ENCODE measurements at regions not wholly inside any gene's neighbourhood (a gene's known extent, or its start where the extent isn't known, plus 50 kb on each side); places are given as distances from the start of the nearest gene placed in this dataset.

DNA sequence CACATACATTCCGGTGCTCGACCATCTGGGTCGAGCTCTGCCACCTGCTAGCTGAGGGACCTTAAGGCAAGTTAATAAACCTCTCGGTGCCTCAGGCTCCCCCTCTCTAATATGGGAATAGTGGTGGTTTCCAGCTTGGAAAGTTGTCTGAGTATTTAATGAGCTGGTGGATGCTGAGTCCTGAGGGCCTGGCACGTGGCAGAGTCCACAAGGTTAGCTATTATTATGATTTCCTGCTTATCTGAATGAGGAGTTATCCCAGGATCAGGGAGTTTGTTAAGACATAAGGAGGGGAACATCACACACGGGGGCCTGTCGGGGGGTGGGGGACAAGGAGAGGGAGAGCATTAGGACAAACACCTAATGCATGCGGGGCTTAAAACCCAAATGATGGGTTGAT, 80.1 kb upstream of the SLC22A23 start:
- Mint-ChIP-seq H3K9me3 (no peaks in the 10 kb centered on the region), H3K27ac (no peak overlapping the region), H3K36me3 (ENCODE audit: low read depth) (no peaks in the 10 kb centered on the region), H3K4me3 (no peak overlapping the region), H3K4me1 (no peaks in the 10 kb centered on the region; the same call in 2 of the 3 replicates), H3K27me3 (ENCODE audit: insufficient read depth, low read depth, poor library complexity) (peaks cover 2% of the 10 kb centered on the region)
- no peak overlapping the region for H3K27ac ChIP-seq (ENCODE audit: low read depth)
- no peak overlapping the region for H3K4me2 ChIP-seq
- DNase-seq (ENCODE audit: low spot score) (no peak), ATAC-seq (no peak)
- H3K4me3 ChIP-seq, result no peak overlapping the region
- H3K9me2 ChIP-seq (ENCODE audit: insufficient read depth), result no peaks in the 10 kb centered on the region
- H3K27me3 ChIP-seq (ENCODE audit: insufficient read depth), result no peaks in the 10 kb centered on the region
- no peaks in the 10 kb centered on the region for H3K36me3 ChIP-seq (ENCODE audit: insufficient read depth)
- H4K20me1 ChIP-seq (replicated peaks; ENCODE audit: insufficient read depth), result no peaks in the 10 kb centered on the region
- no peak for TF ChIP-seq CREB1 (CRISPR knock-in tag; IDR thresholded peaks at IDR 0.05; ENCODE audit: low read depth)
- no peak for TF ChIP-seq ZNF331 (CRISPR knock-in tag; IDR thresholded peaks at IDR 0.05; ENCODE audit: low read depth)
- no peak for TF ChIP-seq ZNF114 (CRISPR knock-in tag; IDR thresholded peaks at IDR 0.05)
- TF ChIP-seq, protein P1, sequence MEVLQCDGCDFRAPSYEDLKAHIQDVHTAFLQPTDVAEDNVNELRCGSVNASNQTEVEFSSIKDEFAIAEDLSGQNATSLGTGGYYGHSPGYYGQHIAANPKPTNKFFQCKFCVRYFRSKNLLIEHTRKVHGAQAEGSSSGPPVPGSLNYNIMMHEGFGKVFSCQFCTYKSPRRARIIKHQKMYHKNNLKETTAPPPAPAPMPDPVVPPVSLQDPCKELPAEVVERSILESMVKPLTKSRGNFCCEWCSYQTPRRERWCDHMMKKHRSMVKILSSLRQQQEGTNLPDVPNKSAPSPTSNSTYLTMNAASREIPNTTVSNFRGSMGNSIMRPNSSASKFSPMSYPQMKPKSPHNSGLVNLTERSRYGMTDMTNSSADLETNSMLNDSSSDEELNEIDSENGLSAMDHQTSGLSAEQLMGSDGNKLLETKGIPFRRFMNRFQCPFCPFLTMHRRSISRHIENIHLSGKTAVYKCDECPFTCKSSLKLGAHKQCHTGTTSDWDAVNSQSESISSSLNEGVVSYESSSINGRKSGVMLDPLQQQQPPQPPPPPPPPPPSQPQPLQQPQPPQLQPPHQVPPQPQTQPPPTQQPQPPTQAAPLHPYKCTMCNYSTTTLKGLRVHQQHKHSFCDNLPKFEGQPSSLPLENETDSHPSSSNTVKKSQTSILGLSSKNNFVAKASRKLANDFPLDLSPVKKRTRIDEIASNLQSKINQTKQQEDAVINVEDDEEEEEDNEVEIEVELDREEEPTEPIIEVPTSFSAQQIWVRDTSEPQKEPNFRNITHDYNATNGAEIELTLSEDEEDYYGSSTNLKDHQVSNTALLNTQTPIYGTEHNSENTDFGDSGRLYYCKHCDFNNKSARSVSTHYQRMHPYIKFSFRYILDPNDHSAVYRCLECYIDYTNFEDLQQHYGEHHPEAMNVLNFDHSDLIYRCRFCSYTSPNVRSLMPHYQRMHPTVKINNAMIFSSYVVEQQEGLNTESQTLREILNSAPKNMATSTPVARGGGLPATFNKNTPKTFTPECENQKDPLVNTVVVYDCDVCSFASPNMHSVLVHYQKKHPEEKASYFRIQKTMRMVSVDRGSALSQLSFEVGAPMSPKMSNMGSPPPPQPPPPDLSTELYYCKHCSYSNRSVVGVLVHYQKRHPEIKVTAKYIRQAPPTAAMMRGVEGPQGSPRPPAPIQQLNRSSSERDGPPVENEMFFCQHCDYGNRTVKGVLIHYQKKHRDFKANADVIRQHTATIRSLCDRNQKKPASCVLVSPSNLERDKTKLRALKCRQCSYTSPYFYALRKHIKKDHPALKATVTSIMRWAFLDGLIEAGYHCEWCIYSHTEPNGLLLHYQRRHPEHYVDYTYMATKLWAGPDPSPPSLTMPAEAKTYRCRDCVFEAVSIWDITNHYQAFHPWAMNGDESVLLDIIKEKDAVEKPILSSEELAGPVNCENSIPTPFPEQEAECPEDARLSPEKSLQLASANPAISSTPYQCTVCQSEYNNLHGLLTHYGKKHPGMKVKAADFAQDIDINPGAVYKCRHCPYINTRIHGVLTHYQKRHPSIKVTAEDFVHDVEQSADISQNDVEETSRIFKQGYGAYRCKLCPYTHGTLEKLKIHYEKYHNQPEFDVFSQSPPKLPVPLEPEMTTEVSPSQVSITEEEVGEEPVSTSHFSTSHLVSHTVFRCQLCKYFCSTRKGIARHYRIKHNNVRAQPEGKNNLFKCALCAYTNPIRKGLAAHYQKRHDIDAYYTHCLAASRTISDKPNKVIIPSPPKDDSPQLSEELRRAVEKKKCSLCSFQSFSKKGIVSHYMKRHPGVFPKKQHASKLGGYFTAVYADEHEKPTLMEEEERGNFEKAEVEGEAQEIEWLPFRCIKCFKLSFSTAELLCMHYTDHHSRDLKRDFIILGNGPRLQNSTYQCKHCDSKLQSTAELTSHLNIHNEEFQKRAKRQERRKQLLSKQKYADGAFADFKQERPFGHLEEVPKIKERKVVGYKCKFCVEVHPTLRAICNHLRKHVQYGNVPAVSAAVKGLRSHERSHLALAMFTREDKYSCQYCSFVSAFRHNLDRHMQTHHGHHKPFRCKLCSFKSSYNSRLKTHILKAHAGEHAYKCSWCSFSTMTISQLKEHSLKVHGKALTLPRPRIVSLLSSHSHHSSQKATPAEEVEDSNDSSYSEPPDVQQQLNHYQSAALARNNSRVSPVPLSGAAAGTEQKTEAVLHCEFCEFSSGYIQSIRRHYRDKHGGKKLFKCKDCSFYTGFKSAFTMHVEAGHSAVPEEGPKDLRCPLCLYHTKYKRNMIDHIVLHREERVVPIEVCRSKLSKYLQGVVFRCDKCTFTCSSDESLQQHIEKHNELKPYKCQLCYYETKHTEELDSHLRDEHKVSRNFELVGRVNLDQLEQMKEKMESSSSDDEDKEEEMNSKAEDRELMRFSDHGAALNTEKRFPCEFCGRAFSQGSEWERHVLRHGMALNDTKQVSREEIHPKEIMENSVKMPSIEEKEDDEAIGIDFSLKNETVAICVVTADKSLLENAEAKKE (CRISPR knock-in tag; IDR thresholded peaks at IDR 0.05), result no peak
- TF ChIP-seq EZH2 (IDR thresholded peaks at IDR 0.05; ENCODE audit: low read depth, unreplicated experiment), result no peak
- TF ChIP-seq, protein P2, sequence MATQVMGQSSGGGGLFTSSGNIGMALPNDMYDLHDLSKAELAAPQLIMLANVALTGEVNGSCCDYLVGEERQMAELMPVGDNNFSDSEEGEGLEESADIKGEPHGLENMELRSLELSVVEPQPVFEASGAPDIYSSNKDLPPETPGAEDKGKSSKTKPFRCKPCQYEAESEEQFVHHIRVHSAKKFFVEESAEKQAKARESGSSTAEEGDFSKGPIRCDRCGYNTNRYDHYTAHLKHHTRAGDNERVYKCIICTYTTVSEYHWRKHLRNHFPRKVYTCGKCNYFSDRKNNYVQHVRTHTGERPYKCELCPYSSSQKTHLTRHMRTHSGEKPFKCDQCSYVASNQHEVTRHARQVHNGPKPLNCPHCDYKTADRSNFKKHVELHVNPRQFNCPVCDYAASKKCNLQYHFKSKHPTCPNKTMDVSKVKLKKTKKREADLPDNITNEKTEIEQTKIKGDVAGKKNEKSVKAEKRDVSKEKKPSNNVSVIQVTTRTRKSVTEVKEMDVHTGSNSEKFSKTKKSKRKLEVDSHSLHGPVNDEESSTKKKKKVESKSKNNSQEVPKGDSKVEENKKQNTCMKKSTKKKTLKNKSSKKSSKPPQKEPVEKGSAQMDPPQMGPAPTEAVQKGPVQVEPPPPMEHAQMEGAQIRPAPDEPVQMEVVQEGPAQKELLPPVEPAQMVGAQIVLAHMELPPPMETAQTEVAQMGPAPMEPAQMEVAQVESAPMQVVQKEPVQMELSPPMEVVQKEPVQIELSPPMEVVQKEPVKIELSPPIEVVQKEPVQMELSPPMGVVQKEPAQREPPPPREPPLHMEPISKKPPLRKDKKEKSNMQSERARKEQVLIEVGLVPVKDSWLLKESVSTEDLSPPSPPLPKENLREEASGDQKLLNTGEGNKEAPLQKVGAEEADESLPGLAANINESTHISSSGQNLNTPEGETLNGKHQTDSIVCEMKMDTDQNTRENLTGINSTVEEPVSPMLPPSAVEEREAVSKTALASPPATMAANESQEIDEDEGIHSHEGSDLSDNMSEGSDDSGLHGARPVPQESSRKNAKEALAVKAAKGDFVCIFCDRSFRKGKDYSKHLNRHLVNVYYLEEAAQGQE (IDR thresholded peaks at IDR 0.05; ENCODE audit: unreplicated experiment), result no peak
- TF ChIP-seq, protein P3, sequence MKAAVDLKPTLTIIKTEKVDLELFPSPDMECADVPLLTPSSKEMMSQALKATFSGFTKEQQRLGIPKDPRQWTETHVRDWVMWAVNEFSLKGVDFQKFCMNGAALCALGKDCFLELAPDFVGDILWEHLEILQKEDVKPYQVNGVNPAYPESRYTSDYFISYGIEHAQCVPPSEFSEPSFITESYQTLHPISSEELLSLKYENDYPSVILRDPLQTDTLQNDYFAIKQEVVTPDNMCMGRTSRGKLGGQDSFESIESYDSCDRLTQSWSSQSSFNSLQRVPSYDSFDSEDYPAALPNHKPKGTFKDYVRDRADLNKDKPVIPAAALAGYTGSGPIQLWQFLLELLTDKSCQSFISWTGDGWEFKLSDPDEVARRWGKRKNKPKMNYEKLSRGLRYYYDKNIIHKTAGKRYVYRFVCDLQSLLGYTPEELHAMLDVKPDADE (IDR thresholded peaks at IDR 0.05), result no peak
- no peak for TF ChIP-seq STAT1 (IDR thresholded peaks at IDR 0.05; ENCODE audit: unreplicated experiment)
- TF ChIP-seq, protein P4, sequence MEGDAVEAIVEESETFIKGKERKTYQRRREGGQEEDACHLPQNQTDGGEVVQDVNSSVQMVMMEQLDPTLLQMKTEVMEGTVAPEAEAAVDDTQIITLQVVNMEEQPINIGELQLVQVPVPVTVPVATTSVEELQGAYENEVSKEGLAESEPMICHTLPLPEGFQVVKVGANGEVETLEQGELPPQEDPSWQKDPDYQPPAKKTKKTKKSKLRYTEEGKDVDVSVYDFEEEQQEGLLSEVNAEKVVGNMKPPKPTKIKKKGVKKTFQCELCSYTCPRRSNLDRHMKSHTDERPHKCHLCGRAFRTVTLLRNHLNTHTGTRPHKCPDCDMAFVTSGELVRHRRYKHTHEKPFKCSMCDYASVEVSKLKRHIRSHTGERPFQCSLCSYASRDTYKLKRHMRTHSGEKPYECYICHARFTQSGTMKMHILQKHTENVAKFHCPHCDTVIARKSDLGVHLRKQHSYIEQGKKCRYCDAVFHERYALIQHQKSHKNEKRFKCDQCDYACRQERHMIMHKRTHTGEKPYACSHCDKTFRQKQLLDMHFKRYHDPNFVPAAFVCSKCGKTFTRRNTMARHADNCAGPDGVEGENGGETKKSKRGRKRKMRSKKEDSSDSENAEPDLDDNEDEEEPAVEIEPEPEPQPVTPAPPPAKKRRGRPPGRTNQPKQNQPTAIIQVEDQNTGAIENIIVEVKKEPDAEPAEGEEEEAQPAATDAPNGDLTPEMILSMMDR (conservative IDR thresholded peaks at IDR 0.05; ENCODE audit: low read depth in 2 of 2), result no peak
- TF ChIP-seq JUNB (IDR thresholded peaks at IDR 0.05; ENCODE audit: unreplicated experiment), result no peak
- no peak for TF ChIP-seq NANOG (IDR thresholded peaks at IDR 0.05; ENCODE audit: borderline replicate concordance)
- TF ChIP-seq POLR2AphosphoS5 (IDR thresholded peaks at IDR 0.05; ENCODE audit: low read depth), result no peak
- TF ChIP-seq EZH2phosphoT487 (IDR thresholded peaks at IDR 0.05; ENCODE audit: unreplicated experiment), result no peak
- no peaks in the 10 kb centered on the region for H3K4me1 ChIP-seq (ENCODE audit: insufficient read depth)
- no peaks in the 10 kb centered on the region for H3K79me2 ChIP-seq (replicated peaks; ENCODE audit: insufficient read depth)
- no peaks in the 10 kb centered on the region for H3F3A ChIP-seq (replicated peaks; ENCODE audit: low read depth)
- H2AFZ ChIP-seq, result no peak overlapping the region
